ENCODE measurements at regions not wholly inside any gene's neighbourhood (a gene's known extent, or its start where the extent isn't known, plus 50 kb on each side); places are given as distances from the start of the nearest gene placed in this dataset.

DNA sequence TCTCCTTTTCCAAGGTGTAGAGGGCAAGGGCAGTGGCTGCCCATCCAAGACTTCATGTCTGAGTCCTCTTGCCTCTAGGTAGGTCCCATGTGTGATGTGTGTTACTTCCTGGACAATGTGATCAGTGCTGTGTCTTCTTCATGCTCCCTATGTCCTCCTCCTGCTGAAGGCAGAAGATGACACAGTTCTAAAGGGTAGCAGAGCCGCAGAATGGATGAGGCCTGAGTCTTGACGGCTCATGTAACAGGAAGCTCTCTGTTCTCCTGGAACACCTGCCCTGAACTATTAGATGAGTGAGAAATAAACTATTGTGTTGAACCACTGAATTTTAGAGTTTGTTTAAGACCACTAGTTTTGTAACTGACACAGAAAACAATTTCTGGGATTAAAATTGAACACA is 165.9 kb downstream of the NDFIP2 start:
- no peak for TF ChIP-seq E4F1 (IDR thresholded peaks at IDR 0.05; ENCODE audit: borderline replicate concordance, partially characterized antibody)
- no peak for TF ChIP-seq IKZF1 (conservative IDR thresholded peaks at IDR 0.05)
- no peak for TF ChIP-seq CTCF (IDR thresholded peaks at IDR 0.05 in 2 of 3, conservative IDR thresholded peaks at IDR 0.05 in 1 of 3; ENCODE audit: control insufficient read depth in 2 of 3, extremely low read depth in 1 of 3, insufficient read depth in 1 of 3, low read depth in 3 of 3, low read length in 3 of 3)
- TF ChIP-seq JUNB (IDR thresholded peaks at IDR 0.05): no peak
- TF ChIP-seq CEBPB (IDR thresholded peaks at IDR 0.05; ENCODE audit: borderline replicate concordance in 1 of 2, low read depth in 2 of 2, low read length in 2 of 2): no peak
- no peak for TF ChIP-seq ZNF217 (IDR thresholded peaks at IDR 0.05)
- no peak for TF ChIP-seq BRCA1 (IDR thresholded peaks at IDR 0.05; ENCODE audit: low read depth, low read length)
- no peak for TF ChIP-seq EZH2 (IDR thresholded peaks at IDR 0.05; ENCODE audit: borderline replicate concordance, control insufficient read depth, low read depth, low read length)
- TF ChIP-seq ZNF274 (IDR thresholded peaks at IDR 0.05; ENCODE audit: insufficient read depth, insufficient read length): no peak
- TF ChIP-seq NFYB (IDR thresholded peaks at IDR 0.05; ENCODE audit: insufficient read depth, low read depth, low read length): no peak
- TF ChIP-seq SIX5 (IDR thresholded peaks at IDR 0.05; ENCODE audit: low read depth, low read length, severe bottlenecking): no peak

Data from GM12878 (cell line).